PC-9 (cell line): ENCODE measurements at regions not wholly inside any gene's neighbourhood (a gene's known extent, or its start where the extent isn't known, plus 50 kb on each side); places are given as distances from the start of the nearest gene placed in this dataset.

Experiments
- EZH2 ChIP-seq: fragments of 200-600 bp; sonication (generic); IDR thresholded peaks from 2 replicates; pipeline ENCODE4 v1.8.0; 2017; ENCODE audit warnings: antibody characterized with exemption, low read depth
- TF ChIP-seq, protein P1 (sequence below): fragments of 200-600 bp; sonication (generic); conservative IDR thresholded peaks from 2 replicates; pipeline ENCODE4 v1.6.1; 2017; ENCODE audit warnings: mixed run types, antibody characterized with exemption, mild to moderate bottlenecking, moderate library complexity

DNA sequence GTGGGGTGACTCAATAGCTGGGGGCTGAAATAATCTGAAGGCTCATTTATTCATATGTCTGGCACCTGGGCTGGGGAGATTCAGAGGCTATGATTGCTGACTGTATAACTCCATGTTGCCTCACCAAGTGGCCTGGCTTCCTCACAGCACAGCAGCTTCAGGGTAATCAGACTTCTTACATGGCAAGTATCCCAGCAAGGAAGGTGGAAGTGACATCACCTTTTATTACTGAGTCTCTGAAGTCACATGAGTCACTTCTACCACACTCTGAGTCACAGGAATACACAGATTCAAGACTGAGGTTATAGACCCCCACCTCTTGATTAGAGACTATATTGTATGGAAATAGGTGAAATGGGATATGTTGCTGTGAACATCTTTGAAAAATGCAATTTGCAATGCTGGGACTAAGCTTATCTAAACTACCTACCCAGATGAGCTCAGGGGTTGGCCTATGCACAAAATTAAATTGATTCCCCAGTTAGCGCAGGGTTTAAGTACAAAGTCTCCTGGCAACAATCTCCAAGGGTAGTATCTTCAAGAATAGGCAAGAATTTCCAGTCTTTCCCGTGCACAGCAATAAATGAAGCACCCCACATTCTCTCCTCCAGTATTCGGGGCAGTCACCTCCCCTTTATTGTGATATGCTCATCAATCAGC is 553.1 kb downstream of the LRRC70 start:
- TF ChIP-seq, protein P1, sequence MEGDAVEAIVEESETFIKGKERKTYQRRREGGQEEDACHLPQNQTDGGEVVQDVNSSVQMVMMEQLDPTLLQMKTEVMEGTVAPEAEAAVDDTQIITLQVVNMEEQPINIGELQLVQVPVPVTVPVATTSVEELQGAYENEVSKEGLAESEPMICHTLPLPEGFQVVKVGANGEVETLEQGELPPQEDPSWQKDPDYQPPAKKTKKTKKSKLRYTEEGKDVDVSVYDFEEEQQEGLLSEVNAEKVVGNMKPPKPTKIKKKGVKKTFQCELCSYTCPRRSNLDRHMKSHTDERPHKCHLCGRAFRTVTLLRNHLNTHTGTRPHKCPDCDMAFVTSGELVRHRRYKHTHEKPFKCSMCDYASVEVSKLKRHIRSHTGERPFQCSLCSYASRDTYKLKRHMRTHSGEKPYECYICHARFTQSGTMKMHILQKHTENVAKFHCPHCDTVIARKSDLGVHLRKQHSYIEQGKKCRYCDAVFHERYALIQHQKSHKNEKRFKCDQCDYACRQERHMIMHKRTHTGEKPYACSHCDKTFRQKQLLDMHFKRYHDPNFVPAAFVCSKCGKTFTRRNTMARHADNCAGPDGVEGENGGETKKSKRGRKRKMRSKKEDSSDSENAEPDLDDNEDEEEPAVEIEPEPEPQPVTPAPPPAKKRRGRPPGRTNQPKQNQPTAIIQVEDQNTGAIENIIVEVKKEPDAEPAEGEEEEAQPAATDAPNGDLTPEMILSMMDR: no peak
- TF ChIP-seq EZH2: no peak
